ENCODE measurements at regions not wholly inside any gene's neighbourhood (a gene's known extent, or its start where the extent isn't known, plus 50 kb on each side); places are given as distances from the start of the nearest gene placed in this dataset.
"Not testable (repeated sequence)": the region's sequence is repeated elsewhere in the genome, so short reads cannot be mapped to it uniquely, and the experiment has no call there.

GRCh38 chr1:184822267-184822666, 67.6 kb upstream of the EDEM3 start:
- H3K4me1 ChIP-seq, result peaks cover 53 to 71% (median 68%) of the 10 kb centered on the region in 4 donors
- intact Hi-C loops (cut with DNase I), result no loop called here
- peaks cover 23 to 64% (median 53%) of the 10 kb centered on the region in 4 donors for H3K36me3 ChIP-seq
- WGBS, result 67% methylated on average over 1 of the region's 1 CpG
- H3K27ac ChIP-seq (replicated peaks in 1 of 4), result peak overlapping the region; percentile 18 to 58 (median 46)
- no peaks in the 10 kb centered on the region for H3K27me3 ChIP-seq
- no peaks in the 10 kb centered on the region for H3K9me3 ChIP-seq
- H3K4me3 ChIP-seq, result no peak overlapping the region
- TF ChIP-seq CTCF (IDR thresholded peaks at IDR 0.05) (no peak), POLR2A (IDR thresholded peaks at IDR 0.05; ENCODE audit: low read depth) (no peak), EP300 (IDR thresholded peaks at IDR 0.05) (no peak), POLR2AphosphoS5 (IDR thresholded peaks at IDR 0.05) (no peak)
- no peak for DNase-seq (ENCODE audit: extremely low spot score)

GRCh38 chr1:184821658-184822057, 67.0 kb upstream of the EDEM3 start:
- H3K27ac ChIP-seq (replicated peaks in 1 of 4), result peak overlapping the region; percentile 18 to 58 (median 46)
- TF ChIP-seq POLR2AphosphoS5 (IDR thresholded peaks at IDR 0.05) (no peak), POLR2A (IDR thresholded peaks at IDR 0.05; ENCODE audit: low read depth) (no peak), EP300 (IDR thresholded peaks at IDR 0.05) (no peak), CTCF (IDR thresholded peaks at IDR 0.05) (no peak)
- DNase-seq (ENCODE audit: extremely low spot score), result no peak
- H3K4me3 ChIP-seq, result no peak overlapping the region
- H3K27me3 ChIP-seq, result no peaks in the 10 kb centered on the region
- intact Hi-C loops (cut with DNase I), result no loop called here
- peaks cover 48 to 65% (median 63%) of the 10 kb centered on the region in 4 donors for H3K4me1 ChIP-seq
- WGBS, result 93% methylated on average over 4 of the region's 4 CpGs
- H3K36me3 ChIP-seq, result peaks cover 23 to 70% (median 55%) of the 10 kb centered on the region in 4 donors
- no peaks in the 10 kb centered on the region for H3K9me3 ChIP-seq

GRCh38 chr1:184820956-184821355, 66.3 kb upstream of the EDEM3 start:
- Histone ChIP-seq H3K27me3 (no peaks in the 10 kb centered on the region), H3K27ac (replicated peaks in 1 of 4) (peak overlapping the region in 3 of 4 donors; percentile 43 to 58 (median 49)), H3K9me3 (no peaks in the 10 kb centered on the region), H3K4me1 (peaks cover 41 to 60% (median 56%) of the 10 kb centered on the region in 4 donors), H3K36me3 (peaks cover 23 to 76% (median 60%) of the 10 kb centered on the region in 4 donors), H3K4me3 (no peak overlapping the region)
- WGBS, result 46% methylated on average over 5 of the region's 5 CpGs
- TF ChIP-seq POLR2A (IDR thresholded peaks at IDR 0.05; ENCODE audit: low read depth) (no peak), CTCF (IDR thresholded peaks at IDR 0.05) (no peak), EP300 (IDR thresholded peaks at IDR 0.05) (no peak), POLR2AphosphoS5 (IDR thresholded peaks at IDR 0.05) (no peak)
- intact Hi-C loops (cut with DNase I), result no loop called here
- no peak for DNase-seq (ENCODE audit: extremely low spot score)

GRCh38 chr1:184820218-184820750, 65.6 kb upstream of the EDEM3 start:
- Histone ChIP-seq H3K4me1 (peaks cover 34 to 54% (median 49%) of the 10 kb centered on the region in 4 donors), H3K36me3 (peaks cover 23 to 79% (median 64%) of the 10 kb centered on the region in 4 donors), H3K4me3 (no peak overlapping the region), H3K27ac (replicated peaks in 1 of 4) (peak overlapping the region in 3 of 4 donors; percentile 43 to 58 (median 49)), H3K9me3 (no peaks in the 10 kb centered on the region), H3K27me3 (no peaks in the 10 kb centered on the region)
- 83% methylated on average over 7 of the region's 7 CpGs for WGBS
- intact Hi-C loops (cut with DNase I), result no loop called here
- no peak for TF ChIP-seq POLR2AphosphoS5 (IDR thresholded peaks at IDR 0.05)
- no peak for TF ChIP-seq EP300 (IDR thresholded peaks at IDR 0.05)
- no peak for TF ChIP-seq POLR2A (IDR thresholded peaks at IDR 0.05; ENCODE audit: low read depth)
- no peak for TF ChIP-seq CTCF (IDR thresholded peaks at IDR 0.05)
- DNase-seq (ENCODE audit: extremely low spot score), result no peak

GRCh38 chr1:184818646-184819045, 64.0 kb upstream of the EDEM3 start:
- no peaks in the 10 kb centered on the region for H3K9me3 ChIP-seq
- H3K27me3 ChIP-seq, result no peaks in the 10 kb centered on the region
- intact Hi-C loops (cut with DNase I), result no loop called here
- H3K4me1 ChIP-seq, result peaks cover 21 to 41% (median 37%) of the 10 kb centered on the region in 4 donors
- TF ChIP-seq POLR2AphosphoS5 (IDR thresholded peaks at IDR 0.05), result no peak
- TF ChIP-seq CTCF (IDR thresholded peaks at IDR 0.05), result no peak
- TF ChIP-seq EP300 (IDR thresholded peaks at IDR 0.05), result no peak
- no peak for TF ChIP-seq POLR2A (IDR thresholded peaks at IDR 0.05; ENCODE audit: low read depth)
- no peak overlapping the region for H3K4me3 ChIP-seq
- DNase-seq (ENCODE audit: extremely low spot score), result no peak
- no peak overlapping the region for H3K27ac ChIP-seq (replicated peaks in 1 of 4)
- peaks cover 23 to 79% (median 61%) of the 10 kb centered on the region in 4 donors for H3K36me3 ChIP-seq
- WGBS, result 98% methylated on average over 7 of the region's 7 CpGs

- Histone ChIP-seq H3K36me3 (peaks cover 10 to 67% (median 48%) of the 10 kb centered on the region in 4 donors), H3K4me1 (peaks cover 13 to 38% (median 34%) of the 10 kb centered on the region in 4 donors)
- DNase-seq (ENCODE audit: extremely low spot score); intact Hi-C loops (cut with DNase I); H3K4me3 ChIP-seq; H3K27me3 ChIP-seq; H3K27ac ChIP-seq (replicated peaks in 1 of 4); H3K9me3 ChIP-seq: not testable (repeated sequence)
- WGBS, result 69% methylated on average over 2 of the region's 2 CpGs
These were observed 62.3 kb upstream of the EDEM3 start for GRCh38 chr1:184817003-184817402.

Data from esophagus muscularis mucosa (tissue), 4 donors.